HepG2 (cell line): ENCODE measurements at regions not wholly inside any gene's neighbourhood (a gene's known extent, or its start where the extent isn't known, plus 50 kb on each side); places are given as distances from the start of the nearest gene placed in this dataset.

Source experiments
- SP5 ChIP-seq: IDR thresholded peaks from 2 replicates; pipeline ENCODE4 v1.6.1; 2016; ENCODE audit warnings: low read depth, borderline replicate concordance
- ZNF251 ChIP-seq: sonication (generic); formaldehyde crosslinking; IDR thresholded peaks from 2 replicates; pipeline ENCODE4 v1.9.0; 2021; ENCODE audit warnings: mild to moderate bottlenecking, missing genetic modification reagents

DNA sequence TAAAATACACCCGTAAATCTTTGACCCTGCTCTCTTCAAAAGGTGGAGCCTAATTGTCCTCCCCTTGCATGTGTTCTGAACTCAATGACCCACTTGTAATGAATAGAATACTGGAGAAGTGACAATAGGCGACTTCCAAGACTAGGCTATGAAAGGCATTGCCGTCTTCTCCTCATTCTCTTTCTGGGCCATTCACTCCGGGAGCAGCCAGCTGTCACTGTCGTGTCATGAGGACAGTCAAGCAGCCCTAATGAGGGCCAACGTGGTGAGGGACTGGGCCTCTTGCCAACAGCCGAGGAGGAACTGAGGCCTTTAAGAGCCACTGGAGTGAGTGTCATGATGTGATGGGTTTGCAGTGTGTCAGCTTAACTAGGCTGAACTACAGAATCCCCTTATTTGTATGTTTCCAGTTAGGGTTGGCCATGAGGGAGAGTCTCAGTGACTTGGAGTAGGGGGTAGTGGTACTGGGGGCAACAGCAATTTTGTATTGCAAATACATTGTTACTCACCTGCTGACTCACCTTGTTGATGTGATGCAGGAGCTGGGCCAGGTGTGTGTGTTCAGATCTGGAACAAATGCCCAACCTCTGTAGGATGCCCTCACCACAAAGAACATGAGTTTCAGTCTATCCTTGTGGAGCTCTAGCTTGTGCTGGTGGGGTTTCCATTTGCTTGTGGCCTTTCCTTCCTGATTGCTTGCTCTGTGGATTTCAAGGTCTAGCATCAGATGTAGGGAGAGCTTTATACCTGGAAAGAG is 188.5 kb upstream of the PROK2 start:
- TF ChIP-seq ZNF251 (CRISPR knock-in tag): no peak
- TF ChIP-seq SP5 (CRISPR knock-in tag): no peak
